ENCODE measurements at regions not wholly inside any gene's neighbourhood (a gene's known extent, or its start where the extent isn't known, plus 50 kb on each side); places are given as distances from the start of the nearest gene placed in this dataset.

GRCh38 chr5:30650311-30650710 is 543.2 kb upstream of the CDH6 start:
- TF ChIP-seq CTCF (IDR thresholded peaks at IDR 0.05; ENCODE audit: borderline replicate concordance, control extremely low read depth, extremely low read depth, insufficient read depth, missing control alignments): no peak
- in situ Hi-C loops (cut with MboI; ENCODE audit: low sequenced_read_pairs, unreplicated experiment): no loop called here
- no peak for DNase-seq (ENCODE audit: low spot score)

- in situ Hi-C loops (cut with MboI; ENCODE audit: low sequenced_read_pairs, unreplicated experiment): no loop called here
- no peak for TF ChIP-seq CTCF (IDR thresholded peaks at IDR 0.05; ENCODE audit: borderline replicate concordance, control extremely low read depth, extremely low read depth, insufficient read depth, missing control alignments)
- no peak for DNase-seq (ENCODE audit: low spot score)
These were observed 554.6 kb upstream of the CDH6 start for GRCh38 chr5:30638899-30639298.

- in situ Hi-C loops (cut with MboI; ENCODE audit: low sequenced_read_pairs, unreplicated experiment): no loop called here
- no peak for DNase-seq (ENCODE audit: low spot score)
- TF ChIP-seq CTCF (IDR thresholded peaks at IDR 0.05; ENCODE audit: borderline replicate concordance, control extremely low read depth, extremely low read depth, insufficient read depth, missing control alignments): no peak
These were observed 565.5 kb upstream of the CDH6 start for GRCh38 chr5:30627945-30628344.

GRCh38 chr5:30626557-30626956 is 566.9 kb upstream of the CDH6 start:
- no peak for DNase-seq (ENCODE audit: low spot score)
- in situ Hi-C loops (cut with MboI; ENCODE audit: low sequenced_read_pairs, unreplicated experiment): no loop called here
- TF ChIP-seq CTCF (IDR thresholded peaks at IDR 0.05; ENCODE audit: borderline replicate concordance, control extremely low read depth, extremely low read depth, insufficient read depth, missing control alignments): no peak

GRCh38 chr5:30620481-30621085 is 572.9 kb upstream of the CDH6 start:
- DNase-seq (ENCODE audit: low spot score): no peak
- in situ Hi-C loops (cut with MboI; ENCODE audit: low sequenced_read_pairs, unreplicated experiment): no loop called here
- TF ChIP-seq CTCF (IDR thresholded peaks at IDR 0.05; ENCODE audit: borderline replicate concordance, control extremely low read depth, extremely low read depth, insufficient read depth, missing control alignments): no peak

- no peak for TF ChIP-seq CTCF (IDR thresholded peaks at IDR 0.05; ENCODE audit: borderline replicate concordance, control extremely low read depth, extremely low read depth, insufficient read depth, missing control alignments)
- in situ Hi-C loops (cut with MboI; ENCODE audit: low sequenced_read_pairs, unreplicated experiment): no loop called here
- no peak for DNase-seq (ENCODE audit: low spot score)
These were observed 585.0 kb upstream of the CDH6 start for GRCh38 chr5:30608501-30608900.

Measured in GM13976 (cell line).